Kidney glomerular epithelial cell (primary cell): ENCODE measurements at regions not wholly inside any gene's neighbourhood (a gene's known extent, or its start where the extent isn't known, plus 50 kb on each side); places are given as distances from the start of the nearest gene placed in this dataset.
"Not testable (repeated sequence)": the region's sequence is repeated elsewhere in the genome, so short reads cannot be mapped to it uniquely, and the experiment has no call there.

Source experiments
- DNase-seq: peaks from one replicate; lab custom pipeline; 2025; lab: John Stamatoyannopoulos, UW

DNA sequence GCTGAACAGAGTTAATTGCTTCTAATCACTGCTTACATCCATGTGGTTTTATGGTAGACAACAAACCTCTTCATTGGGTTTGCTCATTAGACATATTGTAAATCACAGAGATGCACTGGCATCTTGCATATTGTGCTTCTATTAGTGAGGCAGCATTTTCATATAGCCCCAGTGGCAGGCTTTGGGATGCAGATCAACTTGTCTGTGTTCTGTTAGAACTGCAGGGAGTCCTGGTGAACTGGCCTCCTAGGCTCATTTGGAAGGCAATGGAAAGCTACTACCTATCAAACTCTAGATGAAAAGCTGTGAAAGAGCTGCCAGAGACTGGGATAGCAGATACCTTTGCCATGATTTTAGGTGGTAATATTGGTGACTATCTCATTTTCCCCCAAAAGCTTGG lies 108.8 kb downstream of the NAA11 start:
- DNase-seq, result no peak

DNA sequence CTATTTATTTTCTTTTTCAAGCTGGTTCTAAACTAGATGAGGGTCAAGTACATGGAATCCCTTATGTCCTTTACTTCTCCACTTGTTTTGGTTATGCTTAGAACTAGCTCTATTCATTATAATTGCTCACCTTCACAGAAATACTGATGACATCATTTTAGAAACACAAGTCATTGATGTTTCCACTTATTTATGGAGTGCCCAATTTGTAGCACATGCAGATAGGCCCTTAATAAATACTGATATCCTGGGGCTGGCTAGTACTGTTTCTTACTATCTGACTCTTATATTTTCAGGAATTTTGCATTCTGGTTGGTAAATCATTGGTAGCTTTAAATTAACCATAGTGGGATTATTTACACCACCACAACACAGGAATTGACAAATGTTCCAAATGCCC lies 112.2 kb downstream of the NAA11 start:
- no peak for DNase-seq

DNA sequence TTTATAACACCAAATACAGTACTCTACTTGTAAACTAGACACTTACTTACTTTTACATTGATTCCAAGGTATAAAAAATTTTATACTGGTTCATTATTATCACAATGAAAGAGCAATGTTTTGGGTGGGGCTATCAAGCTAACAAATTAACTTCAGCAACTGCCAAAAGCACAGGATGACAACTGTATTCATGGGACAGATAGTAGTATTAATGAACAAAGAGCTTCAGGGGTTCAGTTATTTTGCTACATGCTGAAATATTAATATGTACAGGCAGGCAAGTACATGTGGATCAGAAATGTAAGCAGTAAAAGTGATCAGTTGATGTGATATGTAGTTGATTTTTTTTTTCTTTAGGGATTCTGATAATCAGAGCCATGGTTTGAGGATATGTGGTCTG lies 112.9 kb downstream of the NAA11 start:
- no peak for DNase-seq

DNA sequence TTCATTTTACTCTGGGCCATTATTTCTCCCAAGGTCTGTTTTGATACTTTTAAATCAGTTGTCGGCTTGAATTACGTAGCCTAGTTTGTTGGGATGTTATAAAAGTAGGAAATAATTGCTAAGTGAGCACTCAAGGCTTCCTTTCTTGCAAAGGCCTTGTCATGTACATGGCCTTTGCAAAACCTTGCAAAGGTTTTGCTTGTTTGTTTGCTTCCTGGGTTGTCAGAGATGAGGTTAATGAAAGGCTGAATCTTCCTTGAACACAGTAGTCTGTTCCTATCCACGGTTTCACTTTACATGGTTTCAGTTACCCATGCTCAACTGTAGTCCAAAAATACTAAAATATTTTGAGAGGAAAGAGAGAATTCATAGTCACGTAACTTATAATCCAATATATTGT lies 113.5 kb downstream of the NAA11 start:
- DNase-seq, result no peak

DNA sequence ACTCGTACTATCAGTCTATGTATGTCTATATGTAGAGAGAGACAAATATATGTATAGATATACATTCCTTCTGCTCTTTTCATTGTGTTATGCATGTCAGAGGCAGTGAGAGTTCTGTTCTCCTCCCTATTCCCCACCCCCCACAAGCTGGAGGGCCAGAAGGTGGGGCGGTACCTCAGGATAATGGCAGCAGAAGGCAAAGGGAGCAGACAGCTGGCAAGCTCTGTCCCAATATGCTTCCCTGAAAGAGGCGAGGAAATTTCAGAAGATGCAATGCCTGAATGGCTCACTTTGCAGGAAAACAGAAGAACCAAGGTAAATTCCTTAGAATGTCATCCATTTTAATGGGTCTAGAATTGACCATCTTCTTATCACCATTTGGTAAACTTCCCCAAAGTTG lies 114.4 kb downstream of the NAA11 start:
- DNase-seq, result no peak

DNA sequence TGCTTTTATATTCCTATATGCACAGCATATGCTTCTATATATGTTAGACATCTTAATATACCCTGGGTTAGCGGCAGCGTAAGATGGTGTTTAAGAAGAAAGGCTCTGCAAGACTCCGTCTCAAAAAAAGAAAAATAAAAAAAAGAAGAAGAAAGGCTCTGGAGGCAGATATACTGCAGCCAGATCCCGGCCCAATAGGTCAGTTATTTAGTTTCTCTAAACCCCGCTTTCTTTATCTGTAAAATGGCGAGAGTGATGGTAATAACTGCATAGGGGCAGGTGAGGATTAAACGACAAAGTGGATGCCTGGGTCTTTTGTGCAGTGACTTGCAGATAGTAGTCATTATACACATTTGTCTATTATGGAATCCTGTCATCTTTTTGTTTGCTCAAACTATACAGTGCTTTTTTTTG lies 115.2 kb downstream of the NAA11 start:
- no peak for DNase-seq

DNA sequence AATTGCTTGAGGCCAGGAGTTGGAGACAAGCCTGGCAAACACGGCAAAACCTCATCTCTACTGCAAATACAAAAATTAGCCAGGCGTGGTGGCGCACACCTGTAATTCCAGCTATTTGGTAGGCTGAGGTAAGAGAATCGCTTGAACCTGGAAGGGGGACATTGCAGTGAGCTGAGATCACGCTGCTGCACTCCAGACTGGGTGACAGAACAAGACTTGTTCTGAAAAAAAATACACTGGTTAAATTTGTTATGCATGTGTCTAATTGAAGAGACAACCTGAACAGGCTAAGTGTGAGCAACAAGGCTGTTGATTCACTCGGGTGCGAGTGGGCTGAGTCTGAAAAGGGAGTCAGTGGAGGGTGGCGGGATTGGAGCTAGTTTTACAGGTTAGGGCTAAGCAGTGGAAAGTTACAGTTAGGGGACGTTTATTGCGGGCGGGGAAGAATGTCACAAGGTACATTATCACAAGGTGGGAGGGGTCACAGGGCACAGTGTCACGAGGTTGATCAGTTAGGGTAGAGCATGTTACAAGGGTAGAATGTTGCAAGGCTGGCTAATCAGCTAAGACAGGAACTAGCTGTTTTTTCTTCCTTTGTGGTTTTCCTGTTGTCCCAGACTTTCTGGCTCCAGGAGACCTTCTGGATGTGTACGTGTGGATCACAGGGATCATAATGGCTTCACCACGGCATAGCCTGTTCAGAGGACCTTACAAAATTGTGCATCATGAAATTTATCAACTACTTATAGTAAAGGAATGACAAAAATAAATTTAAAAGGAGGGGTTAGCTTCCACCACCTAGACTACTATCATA lies 115.8 kb downstream of the NAA11 start:
- DNase-seq, result peak; percentile 40

DNA sequence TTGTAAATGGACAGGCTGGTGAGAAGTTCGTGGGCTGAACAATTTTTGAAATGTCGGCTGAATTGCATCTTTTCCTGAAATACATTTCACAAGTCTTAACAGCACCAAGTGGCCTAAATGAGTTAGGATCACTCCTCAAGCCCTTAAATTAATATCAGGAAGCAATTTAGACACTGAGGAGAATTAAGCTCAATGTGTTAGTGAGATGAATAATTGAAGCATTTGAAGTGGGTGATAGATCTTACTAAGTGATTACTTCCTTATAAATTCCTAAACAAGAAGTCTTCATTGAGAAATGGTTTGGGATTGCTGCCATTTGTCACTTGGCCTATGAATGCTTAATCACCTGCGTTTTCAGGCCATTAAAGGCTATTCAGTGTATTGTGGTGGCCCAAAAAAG lies 116.8 kb downstream of the NAA11 start:
- DNase-seq, result no peak

DNA sequence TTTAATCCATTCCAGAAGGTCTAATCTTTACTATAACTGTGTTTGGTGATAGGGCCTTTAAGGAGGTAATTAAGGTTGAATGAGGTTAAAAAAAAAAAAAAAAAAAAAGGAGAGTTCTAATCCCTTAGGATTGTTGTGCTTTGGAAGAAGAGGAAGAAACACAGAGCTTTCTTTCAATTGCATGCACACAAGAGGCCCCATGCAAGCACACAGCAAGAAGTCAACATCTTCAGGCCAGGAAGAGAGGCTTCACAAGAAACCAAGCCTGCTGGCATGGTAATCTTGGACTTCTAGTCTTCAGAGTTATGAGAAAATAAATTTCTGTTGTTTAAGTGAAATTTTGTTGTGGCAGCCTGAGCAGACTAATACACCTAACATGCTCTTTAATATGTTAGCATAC lies 118.6 kb downstream of the NAA11 start:
- DNase-seq, result no peak

DNA sequence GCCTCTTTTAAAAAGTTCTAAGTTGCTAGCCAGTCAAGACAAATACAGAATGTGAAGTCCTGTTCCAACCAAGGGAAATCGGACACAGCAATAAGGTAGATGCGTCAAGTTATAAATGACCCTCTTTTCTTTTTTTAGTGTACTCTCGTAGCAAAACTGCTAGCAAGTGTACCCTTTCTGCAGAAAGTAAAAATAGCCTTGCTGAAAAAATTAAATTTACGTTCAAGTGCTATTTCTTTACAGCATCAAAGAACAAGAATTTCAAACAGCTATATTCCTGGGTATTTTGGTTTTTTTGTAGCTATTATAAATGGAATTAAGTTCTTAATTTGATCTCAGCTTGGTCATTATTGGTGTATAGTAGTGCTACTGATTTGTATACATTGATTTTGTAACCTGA lies 119.2 kb downstream of the NAA11 start:
- no peak for DNase-seq

DNA sequence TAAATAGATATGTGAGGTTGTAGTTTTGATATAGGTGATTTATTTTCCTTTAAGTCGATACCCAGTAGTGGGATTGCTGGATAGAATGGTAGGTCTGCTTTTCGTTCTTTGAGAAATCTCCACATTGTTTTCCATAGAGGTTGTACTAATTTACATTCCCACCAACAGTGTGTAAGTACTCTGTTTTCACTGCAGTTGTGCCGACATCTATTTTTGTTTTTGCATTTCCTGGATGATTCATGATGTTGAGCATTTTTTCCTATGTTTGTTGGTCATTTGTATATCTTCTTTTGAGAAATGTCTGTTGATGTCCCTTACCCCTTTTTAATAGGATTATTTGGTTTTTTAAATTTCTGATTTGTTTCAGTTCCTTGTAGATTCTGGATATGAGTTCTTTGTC lies 120.7 kb downstream of the NAA11 start:
- no peak for DNase-seq

DNA sequence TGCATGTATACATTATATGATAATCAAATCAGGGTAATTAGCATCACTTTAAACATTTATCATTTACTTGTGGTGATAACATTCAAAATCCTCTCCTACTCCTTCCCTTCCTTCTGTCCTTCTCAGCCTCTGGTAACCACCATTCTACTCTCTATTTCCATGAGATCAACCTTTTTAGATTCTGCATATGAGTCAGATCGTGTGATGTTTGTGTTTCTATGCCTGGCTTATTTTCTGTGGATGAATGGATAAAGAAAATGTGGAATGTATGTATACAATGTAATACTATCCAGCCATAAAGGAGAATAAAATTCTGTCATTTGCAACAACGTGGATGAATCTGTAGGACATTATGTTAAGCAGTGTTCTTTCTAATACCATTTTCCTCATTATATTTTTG lies 123.9 kb downstream of the NAA11 start:
- peak; percentile 92 for DNase-seq

DNA sequence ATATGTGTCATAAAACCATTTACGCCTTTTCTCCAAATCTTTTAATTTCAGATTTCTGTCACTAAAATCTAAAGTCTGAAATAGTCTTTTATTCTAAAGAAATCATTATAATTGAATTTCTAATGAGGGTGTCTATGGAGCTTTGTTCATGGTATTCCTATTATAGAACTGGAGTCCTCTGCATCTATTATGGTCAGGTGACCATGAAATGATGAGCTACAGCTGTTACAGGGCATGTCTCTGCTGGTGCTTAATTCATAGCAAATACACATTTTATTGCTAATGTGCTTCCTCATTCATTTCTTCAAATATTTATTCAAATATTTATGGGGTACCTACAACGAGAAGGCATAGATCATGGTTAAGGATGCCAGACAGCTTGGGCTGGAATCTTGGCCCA lies 126.1 kb downstream of the NAA11 start:
- no peak for DNase-seq

DNA sequence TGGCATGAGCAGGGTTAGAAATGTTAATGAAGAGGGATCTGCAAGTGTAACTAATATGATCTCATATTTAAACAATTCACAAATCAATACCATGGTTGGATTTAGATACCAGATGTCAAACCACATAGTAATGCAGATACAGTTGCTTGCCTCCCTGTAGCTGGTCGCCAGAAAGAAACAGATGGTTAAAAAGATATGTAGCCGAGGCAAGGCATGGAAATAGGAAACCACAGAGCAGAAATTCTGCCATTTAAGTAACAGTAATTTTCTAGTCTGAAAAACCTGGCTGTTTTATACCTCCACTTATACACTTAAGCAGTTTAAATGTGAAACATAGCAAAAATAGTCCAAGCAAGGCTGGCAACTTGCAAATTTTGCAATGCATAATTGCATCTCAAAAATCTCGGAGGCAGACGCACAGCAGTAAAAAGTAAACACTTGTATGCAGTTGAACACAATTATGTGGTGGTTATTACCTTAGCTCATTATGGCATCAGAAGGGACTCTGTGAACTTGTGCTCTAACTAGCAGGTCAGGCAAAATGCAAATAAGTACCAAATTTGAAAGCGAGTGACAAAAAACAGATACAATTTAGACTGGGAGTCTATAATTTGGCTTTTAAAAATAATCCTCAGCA lies 126.8 kb downstream of the NAA11 start:
- DNase-seq, result no peak

DNA sequence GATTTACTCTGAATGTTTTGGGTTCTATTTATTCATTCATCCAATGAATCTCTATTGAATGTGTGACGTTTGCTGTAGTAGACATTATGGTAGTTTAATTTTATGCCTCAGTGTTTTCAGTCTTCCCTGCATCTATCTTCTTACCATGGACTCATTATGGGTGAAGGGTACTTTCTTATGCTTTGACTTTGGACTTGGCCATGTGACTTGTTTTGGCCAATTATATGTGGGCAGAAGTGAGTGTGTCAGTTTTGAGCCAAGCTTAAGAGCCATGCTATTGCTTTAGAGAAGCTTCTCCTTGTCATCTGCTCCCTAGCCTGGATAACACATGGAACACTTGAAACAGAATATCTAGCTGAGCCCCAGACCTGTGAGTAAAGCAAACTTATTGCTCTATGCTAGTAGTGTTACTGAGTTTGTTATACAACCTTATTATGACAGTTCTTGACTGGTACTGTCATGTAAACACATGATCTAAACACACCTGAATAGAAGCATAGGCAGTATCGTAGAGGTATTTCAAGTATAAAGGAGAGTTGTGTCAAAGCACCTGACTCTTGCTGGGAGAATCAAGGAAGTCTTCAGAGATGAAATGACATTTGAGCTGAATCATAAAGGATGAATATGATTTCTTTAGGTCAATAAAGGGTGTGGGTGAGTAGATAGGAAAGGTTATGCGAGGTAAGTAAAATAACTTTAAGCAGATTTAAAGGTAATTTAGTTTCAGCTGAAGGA lies 128.4 kb downstream of the NAA11 start:
- DNase-seq, result no peak

DNA sequence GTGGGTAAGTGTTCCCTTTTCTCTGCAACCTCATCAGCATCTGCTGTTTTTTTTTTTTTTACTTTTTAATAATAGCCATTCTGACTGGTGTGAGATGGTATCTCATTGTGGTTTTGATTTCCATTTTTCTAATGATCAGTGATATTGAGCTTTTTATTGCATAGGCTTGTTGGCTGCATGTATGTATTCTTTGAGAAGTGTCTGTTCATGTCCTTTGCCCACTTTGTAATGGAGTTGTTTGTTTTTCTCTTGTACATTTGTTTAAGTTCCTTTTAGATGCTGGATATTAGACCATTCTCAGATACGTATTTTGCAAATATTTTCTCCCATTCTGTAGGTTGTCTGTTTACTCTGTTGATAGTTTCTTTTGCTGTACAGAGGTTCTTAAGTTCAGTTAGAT lies 134.6 kb downstream of the NAA11 start:
- not testable (repeated sequence) for DNase-seq

DNA sequence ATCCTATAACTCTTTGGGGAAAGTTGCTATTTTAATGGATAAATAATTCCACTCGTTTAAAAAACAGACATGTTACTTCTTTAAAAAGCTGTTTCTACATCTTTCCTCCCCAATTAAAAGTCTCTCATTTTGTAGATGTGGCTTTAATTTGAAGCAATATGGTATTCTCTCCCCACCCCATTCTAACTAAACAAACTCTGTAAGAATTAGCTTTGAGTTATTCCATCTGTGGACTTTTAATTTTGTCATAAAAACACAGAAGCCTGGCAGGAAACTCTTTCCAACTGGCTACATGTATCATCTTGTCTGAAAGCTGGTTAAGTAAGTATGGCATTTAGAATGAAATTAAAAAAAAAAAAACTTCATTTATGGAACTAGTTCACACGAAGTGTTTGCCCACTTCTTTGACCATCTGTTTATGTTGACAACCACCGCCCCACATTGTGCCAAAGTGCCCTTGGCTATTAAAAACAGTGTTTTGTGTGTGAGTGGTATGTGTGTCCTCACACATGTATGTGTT lies 140.3 kb downstream of the NAA11 start:
- DNase-seq, result no peak

DNA sequence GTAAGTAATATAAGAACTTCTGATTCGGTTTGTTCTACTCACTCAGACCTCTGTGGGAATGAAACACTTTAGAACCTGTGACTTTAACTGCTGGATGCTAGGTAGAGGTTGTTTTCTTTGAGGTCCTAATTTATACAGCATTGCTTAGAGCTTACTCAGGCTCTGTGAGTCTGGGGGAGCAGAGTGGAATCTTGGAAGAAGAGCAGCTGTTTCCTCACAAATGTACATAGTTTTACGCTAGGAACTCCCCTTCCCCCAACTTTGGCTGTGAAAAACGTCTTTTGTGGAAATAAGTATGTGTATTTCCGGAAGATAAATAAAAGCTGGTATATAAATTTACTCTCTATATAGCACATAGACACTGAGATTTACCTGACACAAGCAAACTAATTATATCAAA lies 141.4 kb downstream of the NAA11 start:
- no peak for DNase-seq

DNA sequence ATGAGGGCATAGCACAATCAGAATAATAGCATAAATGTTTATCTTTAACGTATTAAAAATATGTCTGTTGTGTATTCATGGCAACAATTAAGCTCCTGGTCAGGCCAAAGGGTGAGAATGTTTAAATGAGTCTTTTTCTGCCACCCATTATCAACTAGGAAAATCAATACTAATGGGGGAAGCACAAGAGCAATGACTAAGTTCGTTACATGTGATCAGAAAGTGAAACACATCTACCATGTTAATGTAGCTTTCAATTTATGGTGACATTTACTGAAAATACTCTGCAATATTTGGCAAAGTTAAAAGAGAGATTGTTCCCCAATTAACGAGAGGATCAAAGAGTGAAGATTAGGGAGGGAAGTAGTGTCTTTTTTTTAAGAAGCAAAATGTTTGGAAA lies 143.7 kb downstream of the NAA11 start:
- DNase-seq, result no peak

DNA sequence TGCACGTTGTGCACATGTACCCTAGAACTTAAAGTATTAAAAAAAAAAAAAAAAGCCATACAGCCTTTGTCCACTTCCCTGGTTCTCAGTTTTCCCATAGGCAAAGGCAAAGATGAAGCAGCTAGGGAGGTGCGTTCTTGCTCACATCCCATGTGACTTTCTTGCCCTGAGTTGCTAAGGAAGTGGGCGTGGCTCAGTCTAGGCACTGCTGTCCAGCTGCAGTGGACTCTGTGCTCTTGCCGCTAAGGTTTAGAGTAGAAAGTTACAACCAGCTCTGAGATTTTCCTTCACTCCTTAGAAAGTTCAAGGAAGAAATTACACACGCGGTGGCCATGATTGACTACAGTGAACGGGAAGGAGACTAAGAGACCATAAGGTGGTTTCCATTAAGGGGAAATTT lies 144.7 kb downstream of the NAA11 start:
- DNase-seq, result no peak

DNA sequence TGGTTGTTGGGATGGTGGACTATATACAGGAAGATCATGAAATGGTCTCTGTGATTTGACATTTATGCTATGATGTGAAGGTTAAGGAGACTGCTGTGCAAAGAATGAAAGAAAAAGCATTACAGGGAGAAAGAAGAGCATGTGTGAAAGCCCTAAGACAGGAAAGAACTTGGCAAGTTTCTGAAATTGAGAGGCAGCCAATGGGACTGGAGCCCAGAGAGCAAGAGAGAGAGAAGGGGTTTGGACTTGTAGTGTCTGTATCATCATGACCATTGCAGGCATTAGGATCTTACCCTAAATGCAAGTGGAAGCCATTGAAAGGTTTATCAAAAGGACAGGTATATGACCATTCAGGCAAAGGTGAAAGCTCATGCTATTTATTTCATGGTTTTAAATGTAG lies 147.1 kb downstream of the NAA11 start:
- DNase-seq, result no peak

DNA sequence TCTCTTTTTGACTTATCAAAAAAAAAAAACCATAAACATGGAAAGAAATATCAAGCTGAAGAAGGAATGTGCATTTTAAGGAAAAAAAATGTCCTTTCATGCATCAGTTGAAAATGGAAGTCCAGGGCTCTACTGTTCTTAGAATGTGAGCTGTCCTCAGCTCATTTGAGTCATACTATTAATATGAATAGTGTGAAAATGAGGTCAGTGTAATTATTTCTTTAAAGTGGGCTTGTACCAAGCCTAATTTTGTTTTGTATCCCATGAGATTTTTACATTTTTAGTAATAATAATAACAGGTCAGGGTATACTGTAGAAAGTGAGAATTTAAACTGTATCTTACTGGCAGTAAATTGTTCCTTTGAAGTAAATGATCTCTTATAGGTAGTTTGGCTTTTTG lies 148.5 kb downstream of the NAA11 start:
- DNase-seq, result no peak

DNA sequence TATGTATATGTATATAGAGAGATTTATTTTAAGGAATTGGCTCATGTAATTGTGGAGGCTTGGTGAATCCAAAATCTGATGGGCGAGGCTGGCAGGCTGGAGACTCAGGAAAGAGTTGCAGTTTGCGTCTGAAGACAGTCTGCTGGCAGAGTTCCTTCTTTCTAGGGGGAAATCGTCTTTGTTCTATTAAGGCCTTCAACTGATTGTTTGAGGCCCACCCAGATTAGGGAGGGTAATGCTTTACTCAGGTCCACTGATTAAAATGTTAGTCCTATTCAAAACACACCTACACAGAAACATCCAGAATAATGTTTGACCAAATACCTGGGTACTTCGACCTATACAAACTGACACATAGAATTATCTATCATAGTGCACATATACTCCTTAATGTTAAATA lies 149.5 kb downstream of the NAA11 start:
- DNase-seq, result no peak
